Ovary (tissue), 7 donors: ENCODE measurements at regions not wholly inside any gene's neighbourhood (a gene's known extent, or its start where the extent isn't known, plus 50 kb on each side); places are given as distances from the start of the nearest gene placed in this dataset.

Experiments
- DNase-seq, 5 donors: peaks; one replicate each; pipeline ENCODE4 v3.0.0-alpha.2; 2019 to 2020
- H3K27ac ChIP-seq, 2 donors: fragments of 200-600 bp; one replicate each; pipeline versions ENCODE4 v1.5.1 to v1.8.0; 2019 to 2022
- H3K27me3 ChIP-seq: fragments of 200-600 bp; one replicate; pipeline ENCODE4 v1.8.0; 2022
- H3K36me3 ChIP-seq: fragments of 200-600 bp; sonication (generic); one replicate; pipeline ENCODE4 v1.5.1; 2019
- H3K4me1 ChIP-seq: one replicate; pipeline ENCODE4 v1.8.1; 2013; ENCODE audit warnings: mild to moderate bottlenecking, moderate library complexity; ENCODE audit not compliant: insufficient read depth
- H3K4me3 ChIP-seq: fragments of 200-600 bp; sonication (generic); one replicate; pipeline ENCODE4 v1.5.1; 2017
- H3K9me3 ChIP-seq, 2 donors: fragments of 200-600 bp in 1 of 2; sonication (generic) in 1 of 2; one replicate each; pipeline versions ENCODE4 v1.5.1 to v1.8.1; 2013 to 2019; ENCODE audit warnings: mild to moderate bottlenecking in 1 of 2, moderate library complexity in 1 of 2
- CTCF ChIP-seq, 3 donors: fragments of 450-650 bp in 2 of 3; fragments of 200-600 bp in 1 of 3; IDR thresholded peaks; one replicate each; pipeline versions ENCODE4 v1.5.1 to v1.8.0; 2016 to 2022; ENCODE audit warnings: antibody characterized with exemption in 3 of 3, mild to moderate bottlenecking in 1 of 3
- EP300 ChIP-seq: sonication (generic); formaldehyde crosslinking; IDR thresholded peaks from one replicate; pipeline ENCODE4 v1.6.1; 2017; ENCODE audit warnings: antibody characterized with exemption
- POLR2A ChIP-seq: fragments of 450-650 bp; IDR thresholded peaks from one replicate; pipeline ENCODE4 v1.6.1; 2017; ENCODE audit warnings: antibody characterized with exemption, mild to moderate bottlenecking, moderate library complexity
- WGBS, 3 donors: extraction: QIAGEN DNeasy Blood & Tissue Kit in 1 of 3; methylation state at CpG; one replicate each; pipeline versions ENCODE4 v1.1.5 to v1.1.7; 2013 to 2017; 5-methylcytosine and 5-hydroxymethylcytosine counted together
- intact Hi-C, 4 donors: fragments of 100-400 bp; cut with DNase I; formaldehyde crosslinking; loops; one replicate each; pipeline versions ENCODE4 v1.11.0 to v1.15.1; 2022 to 2023
- donor health status: DM: no; HTN: no; CAD: no; lungs with moderate emphysema.
- donor health status: DM: no; HTN: no; CAD: no.
- donor health status: Bipolar disorder and iron deficiency.
- donor health status: DM: no; HTN: no; CAD: no.
- donor health status: DM: yes; HTN: yes; CAD: no.

GRCh38 chr16:5502944-5503343 lies 405.3 kb upstream of the EEF2KMT start:
- no peaks in the 10 kb centered on the region for H3K36me3 ChIP-seq
- H3K27me3 ChIP-seq = no peaks in the 10 kb centered on the region
- H3K4me3 ChIP-seq = no peak overlapping the region
- H3K4me1 ChIP-seq = no peaks in the 10 kb centered on the region
- intact Hi-C loops = no loop called here
- DNase-seq = no peak
- no peak overlapping the region for H3K27ac ChIP-seq
- WGBS, 3 donors = 64 to 73% (median 70%) methylated on average over 6 of the region's 6 CpGs
- no peak for TF ChIP-seq POLR2A
- no peak for TF ChIP-seq CTCF (IDR thresholded peaks at IDR 0.05)
- no peak for TF ChIP-seq EP300
- H3K9me3 ChIP-seq = no peaks in the 10 kb centered on the region

- intact Hi-C loops = no loop called here
These were observed 404.9 kb upstream of the EEF2KMT start for GRCh38 chr16:5502467-5502869.

GRCh38 chr16:5500526-5500925 lies 402.9 kb upstream of the EEF2KMT start:
- no peak overlapping the region for H3K4me3 ChIP-seq
- H3K36me3 ChIP-seq = no peaks in the 10 kb centered on the region
- intact Hi-C loops = no loop called here
- TF ChIP-seq EP300 = no peak
- no peak for TF ChIP-seq POLR2A
- TF ChIP-seq CTCF (IDR thresholded peaks at IDR 0.05) = no peak
- H3K27me3 ChIP-seq = no peaks in the 10 kb centered on the region
- 63 to 68% (median 66%) methylated on average over 3 of the region's 3 CpGs for WGBS, 3 donors
- H3K9me3 ChIP-seq = peaks cover 0 to 4% of the 10 kb centered on the region in 2 donors
- no peak for DNase-seq
- no peaks in the 10 kb centered on the region for H3K4me1 ChIP-seq
- no peak overlapping the region for H3K27ac ChIP-seq

More at GRCh38 chr16:5502467-5502869, 404.9 kb upstream of the EEF2KMT start:
- no peak for TF ChIP-seq CTCF (IDR thresholded peaks at IDR 0.05)
- TF ChIP-seq POLR2A = no peak
- no peak for TF ChIP-seq EP300
- Histone ChIP-seq H3K36me3 (no peaks in the 10 kb centered on the region), H3K27me3 (no peaks in the 10 kb centered on the region), H3K4me1 (no peaks in the 10 kb centered on the region), H3K4me3 (no peak overlapping the region), H3K9me3 (no peaks in the 10 kb centered on the region), H3K27ac (no peak overlapping the region)
- WGBS, 3 donors = 3 to 10% (median 4%) methylated on average over 7 of the region's 7 CpGs
- no peak for DNase-seq

- no peaks in the 10 kb centered on the region for H3K27me3 ChIP-seq
- DNase-seq = no peak
- H3K27ac ChIP-seq = no peak overlapping the region
- intact Hi-C loops = no loop called here
- H3K4me1 ChIP-seq = no peaks in the 10 kb centered on the region
- H3K36me3 ChIP-seq = no peaks in the 10 kb centered on the region
- WGBS, 3 donors = 43 to 80% (median 47%) methylated on average over 2 of the region's 2 CpGs
- TF ChIP-seq EP300 (no peak), CTCF (IDR thresholded peaks at IDR 0.05) (no peak), POLR2A (no peak)
- no peak overlapping the region for H3K4me3 ChIP-seq
- H3K9me3 ChIP-seq = peaks cover 0 to 4% of the 10 kb centered on the region in 2 donors
These were observed 401.0 kb upstream of the EEF2KMT start for GRCh38 chr16:5498562-5498961.
